Stimulated activated CD4-positive, alpha-beta T cell treated with anti-CD3 and anti-CD28 coated beads, Interleukin-15, amount 100 ng/mL, for 24 hours (primary cell): ENCODE measurements at regions not wholly inside any gene's neighbourhood (a gene's known extent, or its start where the extent isn't known, plus 50 kb on each side); places are given as distances from the start of the nearest gene placed in this dataset.
A peak's percentile ranks its signal among the peaks of the same experiment; 100 is the strongest.
"Not testable (repeated sequence)": the region's sequence is repeated elsewhere in the genome, so short reads cannot be mapped to it uniquely, and the experiment has no call there.

Source experiments
- DNase-seq: peaks from one replicate; pipeline ENCODE4 v3.0.0-alpha.2; 2020

DNA sequence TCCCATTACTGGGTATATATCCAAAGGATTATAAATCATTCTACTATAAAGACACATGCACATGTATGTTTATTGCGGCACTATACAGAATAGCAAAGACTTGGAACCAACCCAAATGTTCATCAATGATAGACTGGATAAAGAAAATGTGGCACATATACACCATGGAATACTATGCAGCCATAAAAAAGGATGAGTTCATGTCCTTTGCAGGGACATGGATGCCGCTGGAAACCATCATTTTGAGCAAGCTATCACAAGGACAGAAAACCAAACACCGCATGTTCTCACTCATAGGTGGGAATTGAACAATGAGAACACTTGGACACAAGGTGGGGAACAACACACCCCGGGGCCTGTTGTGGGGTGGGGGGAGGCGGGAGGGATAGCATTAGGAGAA, 57.0 kb upstream of the NEUROD1 start:
- not testable (repeated sequence) for DNase-seq

DNA sequence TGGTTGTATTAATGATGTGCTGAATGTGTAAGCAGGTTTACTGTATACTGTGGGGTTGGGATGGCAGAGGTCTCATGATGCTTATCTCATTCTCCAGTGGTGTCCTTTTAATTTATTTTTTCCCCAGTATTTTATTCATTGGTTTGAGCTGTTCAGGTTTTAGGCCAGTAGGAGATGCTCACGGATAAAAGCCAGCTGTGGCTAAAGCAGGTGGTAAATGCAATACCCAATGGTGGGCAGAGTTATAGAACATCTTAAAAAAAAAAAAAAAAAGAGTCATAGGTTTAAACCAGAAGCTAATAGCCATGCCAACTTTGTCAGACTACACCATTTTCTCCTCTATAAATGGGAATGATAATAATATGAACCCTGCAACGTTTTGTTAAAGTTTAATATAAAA, 57.8 kb upstream of the NEUROD1 start:
- DNase-seq = no peak

DNA sequence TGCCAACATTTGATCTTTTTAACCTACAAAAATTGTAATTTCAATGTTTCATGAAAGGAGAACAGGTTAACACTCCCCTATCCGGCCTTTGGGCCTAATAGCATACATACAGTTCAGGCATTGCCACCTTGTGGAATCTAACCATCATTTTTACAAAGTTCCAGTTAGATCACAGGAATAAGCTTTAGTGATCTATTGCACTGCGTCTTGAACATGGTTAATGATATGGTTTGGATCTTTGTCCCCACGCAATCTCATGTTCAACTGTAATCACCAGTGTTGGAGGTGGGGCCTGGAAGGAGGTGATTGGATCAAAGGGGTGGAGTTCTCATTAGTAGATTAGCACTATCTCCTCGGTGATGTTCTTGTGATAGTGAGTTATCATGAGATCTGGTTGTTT, 58.2 kb upstream of the NEUROD1 start:
- no peak for DNase-seq

DNA sequence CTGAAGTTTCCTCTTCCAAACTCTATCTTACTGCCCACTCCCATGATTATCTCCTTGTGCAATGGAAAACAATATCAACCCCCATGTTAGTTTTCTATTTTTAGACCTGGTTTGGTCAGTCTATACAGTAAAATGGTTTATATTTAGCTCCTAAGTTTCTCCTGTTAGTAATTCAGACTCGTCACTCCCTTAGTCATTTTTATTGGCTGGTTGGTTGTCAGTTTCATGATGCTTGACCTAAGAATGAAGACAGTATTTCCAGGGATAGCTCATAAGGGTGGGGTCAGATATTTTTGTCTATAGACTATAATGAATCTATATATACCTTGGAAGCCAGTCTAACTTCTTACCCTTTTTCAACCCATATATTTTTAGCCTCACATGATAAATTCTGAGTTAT, 61.4 kb upstream of the NEUROD1 start:
- no peak for DNase-seq

DNA sequence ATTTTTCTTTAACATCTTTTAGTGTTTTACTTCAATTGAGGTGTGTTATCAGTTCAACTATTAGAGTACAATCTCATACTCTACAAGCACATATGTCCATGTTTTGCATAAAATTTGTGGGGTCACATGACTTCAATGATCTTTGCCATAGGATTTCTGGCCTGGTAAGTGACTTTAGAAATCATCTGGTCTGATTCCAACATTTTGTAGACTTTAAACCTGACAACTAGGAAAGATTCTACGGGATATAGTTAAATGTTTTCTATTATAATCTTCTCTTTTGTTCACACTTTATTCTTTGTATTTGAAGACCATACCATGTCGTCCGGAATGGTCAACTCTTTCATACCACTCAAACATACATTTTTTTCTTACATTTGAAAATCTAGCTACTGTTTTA, 62.0 kb upstream of the NEUROD1 start:
- DNase-seq = no peak

DNA sequence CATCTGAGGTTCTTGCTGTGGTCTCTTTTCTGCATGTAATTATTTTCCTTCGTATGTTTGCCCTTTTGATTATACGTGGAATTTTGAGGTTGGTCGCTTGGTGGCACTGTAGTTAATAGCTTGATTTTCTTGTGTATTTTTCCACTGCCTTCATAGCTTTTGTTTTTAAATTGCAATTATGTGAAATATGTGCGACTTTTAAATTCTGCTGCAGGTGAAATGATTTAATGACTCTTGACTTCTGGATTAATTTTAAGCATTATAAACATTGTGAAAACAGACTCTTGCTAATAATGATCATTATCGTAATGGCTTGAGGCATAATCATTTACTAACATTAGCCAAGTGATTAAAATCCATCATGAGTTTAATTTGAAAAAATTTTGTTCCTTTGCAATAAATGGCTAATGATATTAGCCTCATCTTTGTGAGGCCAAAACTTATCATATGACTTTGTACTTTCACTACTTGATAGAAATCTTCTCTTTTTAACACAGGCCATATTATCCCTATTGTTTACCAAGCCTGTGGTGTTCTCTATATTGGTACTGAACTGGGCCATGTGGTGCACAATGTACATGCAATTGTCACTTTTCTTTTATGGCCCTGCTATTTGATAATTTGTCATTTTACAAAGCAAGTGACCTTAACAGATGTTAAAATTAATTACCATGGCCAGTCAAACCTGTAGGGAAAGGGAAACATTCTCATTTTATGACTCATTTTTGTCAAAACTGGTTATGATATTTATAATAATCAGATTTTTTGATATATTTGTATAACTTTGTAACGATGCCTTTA, 62.8 kb upstream of the NEUROD1 start:
- peak; percentile 33 for DNase-seq

DNA sequence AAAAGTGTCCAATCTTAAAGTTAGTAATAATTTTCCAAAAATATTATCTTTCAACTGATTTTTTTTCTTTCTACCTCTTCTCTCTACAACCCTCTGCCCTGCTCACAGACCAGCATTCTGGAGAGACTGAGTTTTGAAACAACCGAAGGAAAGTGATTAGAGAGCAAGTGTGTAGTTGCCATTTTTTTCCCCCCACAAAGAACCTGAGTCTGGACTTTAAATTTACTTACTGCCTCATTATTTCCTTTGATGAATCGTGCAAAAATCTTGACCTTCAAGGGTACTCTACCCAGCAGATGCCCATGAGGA, 63.4 kb upstream of the NEUROD1 start:
- no peak for DNase-seq

DNA sequence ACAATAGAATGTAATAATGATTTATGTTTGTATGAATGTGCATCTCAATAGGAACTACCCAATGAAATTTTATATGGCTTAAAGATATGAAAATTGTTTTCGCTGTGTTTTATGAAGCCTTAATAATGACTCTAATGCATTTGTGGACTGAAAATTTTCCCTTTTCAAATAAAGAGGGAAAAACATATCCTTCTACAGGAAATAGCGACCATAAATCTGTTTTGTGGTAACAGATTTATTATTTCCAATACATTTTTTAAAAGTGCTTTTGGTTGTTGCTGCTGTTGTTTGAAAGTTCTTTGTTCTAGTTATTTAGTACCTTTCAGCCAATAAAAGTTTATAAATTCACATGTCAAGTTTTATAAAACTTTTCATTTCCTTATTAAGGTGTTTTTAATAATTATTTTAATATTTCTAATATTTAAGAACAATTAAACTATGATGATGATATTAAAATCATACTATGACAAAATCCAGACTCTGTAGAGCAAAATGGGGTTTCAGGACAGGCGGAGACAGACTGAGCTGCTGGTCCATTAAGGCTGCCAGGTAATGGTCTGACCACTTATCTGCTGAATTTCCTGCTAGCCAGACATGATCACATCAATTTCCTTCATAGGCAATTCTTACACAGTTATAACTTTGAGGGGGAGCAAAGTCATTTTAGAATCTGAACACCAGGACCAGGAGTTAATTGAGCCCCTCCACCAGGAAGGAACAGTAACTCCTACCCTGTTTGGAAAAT, 65.7 kb upstream of the NEUROD1 start:
- DNase-seq = no peak

DNA sequence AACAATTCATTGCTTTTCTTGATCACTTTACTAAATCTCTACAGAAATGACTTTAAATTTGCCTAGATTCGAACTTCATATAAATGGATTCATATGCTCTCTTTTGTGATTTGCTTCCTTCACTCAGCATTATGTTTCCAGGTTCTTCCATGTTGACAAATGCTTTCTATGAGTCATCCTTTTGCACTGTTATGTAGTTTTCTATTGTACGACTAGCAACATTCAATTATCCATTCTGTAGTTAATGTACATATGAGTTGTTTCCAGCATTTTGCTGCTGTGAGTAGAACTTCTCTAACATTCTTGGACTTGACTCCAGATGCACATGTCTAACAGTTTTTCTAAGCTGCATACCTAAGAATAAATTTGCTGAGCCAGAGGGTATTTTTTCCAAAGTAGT, 66.5 kb upstream of the NEUROD1 start:
- no peak for DNase-seq

DNA sequence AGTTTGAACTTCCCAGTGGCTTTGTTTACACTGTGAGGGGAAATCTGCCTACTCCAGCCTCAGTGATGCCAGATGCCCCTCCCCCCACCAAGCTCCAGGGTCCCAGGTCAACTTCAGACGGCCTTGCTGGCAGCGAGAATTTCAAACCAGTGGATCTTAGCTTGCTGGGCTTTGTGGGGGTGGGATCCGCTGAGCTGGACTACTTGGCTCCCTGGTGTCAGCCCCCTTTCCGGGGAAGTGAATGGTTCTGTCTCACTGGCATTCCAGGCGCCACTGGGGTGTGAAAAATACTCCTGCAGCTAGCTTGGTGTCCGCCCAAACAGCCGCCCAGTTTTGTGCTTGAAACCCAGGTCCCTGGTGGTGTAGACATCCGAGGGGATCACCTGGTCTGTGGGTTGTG, 70.0 kb upstream of the NEUROD1 start:
- DNase-seq = no peak

DNA sequence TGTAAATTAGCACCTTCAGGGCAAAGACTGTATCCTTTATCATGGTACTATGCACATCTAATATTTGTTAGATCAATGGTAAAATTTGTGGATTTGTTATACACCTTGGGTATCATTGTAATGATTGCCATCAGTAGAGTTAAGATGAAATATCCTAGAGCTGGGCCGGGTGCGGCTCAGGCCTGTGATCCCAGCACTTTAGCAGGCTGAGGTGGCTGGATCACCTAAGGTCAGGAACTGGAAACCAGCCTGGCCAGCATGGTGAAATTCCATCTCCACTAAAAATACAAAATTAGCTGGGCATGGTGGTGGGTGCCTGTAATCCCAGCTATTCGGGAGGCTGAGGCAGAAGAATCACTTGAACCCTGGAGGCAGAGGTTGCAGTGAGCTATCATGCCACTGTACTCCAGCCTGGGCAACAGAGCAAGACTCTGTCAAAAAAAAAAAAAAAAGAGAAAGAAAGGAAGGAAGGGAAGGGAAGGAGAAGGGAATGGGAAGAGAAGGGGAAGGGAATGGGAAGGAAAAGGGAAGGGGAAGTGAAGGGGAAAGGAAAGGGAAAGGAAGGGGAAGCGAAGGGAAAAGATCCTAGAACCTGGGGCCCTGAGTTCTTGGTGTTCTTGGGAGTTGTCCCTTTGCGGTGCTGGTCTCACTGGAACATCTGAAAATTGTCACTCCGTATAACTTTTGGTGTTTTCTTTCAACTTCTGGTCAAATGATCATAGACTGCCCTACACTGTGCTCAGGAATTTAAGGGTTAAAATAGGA, 71.1 kb upstream of the NEUROD1 start:
- DNase-seq = no peak

DNA sequence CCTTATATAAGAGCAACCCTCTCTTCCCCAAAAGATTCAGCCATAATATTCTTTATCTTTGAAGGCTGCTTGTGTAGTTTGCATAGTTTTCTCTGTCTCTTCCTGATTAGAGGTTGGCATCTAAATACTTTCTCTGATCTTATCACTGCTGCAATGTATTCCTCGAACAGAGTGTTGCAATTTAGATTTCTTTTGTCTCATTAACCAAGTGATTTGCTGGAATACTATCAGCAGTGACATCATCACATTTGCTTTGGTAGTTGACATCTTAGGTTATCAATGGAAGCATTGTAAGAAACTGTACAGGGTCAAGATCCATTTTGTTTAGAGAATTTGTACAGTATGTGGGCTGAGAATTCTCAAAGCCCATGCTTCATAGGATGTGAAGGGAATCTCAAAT, 72.0 kb upstream of the NEUROD1 start:
- no peak for DNase-seq

DNA sequence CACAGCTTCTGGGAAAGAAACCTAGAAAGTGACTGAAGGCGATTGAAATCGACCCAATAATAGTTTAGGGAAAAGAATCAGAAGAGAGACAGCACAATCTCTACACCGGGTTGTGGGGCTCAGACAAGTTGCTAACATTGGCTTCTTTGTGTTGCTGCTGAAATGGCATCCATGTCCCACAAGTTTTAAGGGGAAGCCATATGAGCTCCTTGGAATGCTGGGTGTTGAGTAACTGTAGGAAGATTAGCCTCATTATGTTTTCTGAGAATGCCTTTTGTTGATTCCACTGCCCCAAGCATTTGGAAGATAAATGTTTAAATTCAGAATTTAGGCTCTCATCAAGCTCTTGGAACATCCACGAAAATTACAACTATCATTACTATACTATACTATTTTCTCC, 73.4 kb upstream of the NEUROD1 start:
- DNase-seq = no peak

DNA sequence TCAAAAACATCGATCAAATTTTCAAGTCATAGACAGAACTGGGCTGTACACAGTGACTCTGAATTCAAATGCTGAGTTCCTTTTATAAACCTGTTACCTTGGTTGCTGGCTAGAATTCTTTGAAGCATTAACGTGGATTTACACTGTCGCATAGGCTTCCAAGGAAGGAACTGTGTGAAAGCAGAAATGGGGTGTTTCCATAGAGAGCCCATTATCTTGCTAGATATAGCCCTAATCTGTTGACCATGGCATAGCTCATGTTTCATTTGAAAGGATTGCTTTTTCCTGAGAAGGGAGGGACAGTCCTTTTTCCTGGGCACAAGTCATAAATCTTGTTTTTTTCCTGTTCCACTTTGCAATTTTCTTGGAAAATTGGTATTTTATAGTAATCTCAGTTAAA, 73.8 kb upstream of the NEUROD1 start:
- DNase-seq = no peak

DNA sequence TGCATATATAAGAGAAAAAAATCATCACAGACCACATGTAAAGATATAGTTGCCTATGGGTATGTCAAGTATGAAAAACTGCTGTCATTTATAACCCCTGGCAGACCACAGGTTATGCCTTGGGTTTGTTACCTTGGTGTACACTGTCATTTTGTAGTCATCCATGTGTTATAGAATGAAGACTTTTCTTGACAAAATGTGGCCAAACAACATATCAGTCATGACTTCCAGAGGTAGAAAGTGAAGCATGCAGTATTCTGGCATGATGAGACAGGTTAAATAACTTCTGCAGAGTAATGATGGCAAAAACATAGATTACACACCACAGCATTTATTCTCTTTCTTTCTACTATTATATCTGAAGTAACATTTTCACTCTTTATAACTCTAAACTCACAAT, 74.9 kb upstream of the NEUROD1 start:
- DNase-seq = no peak

DNA sequence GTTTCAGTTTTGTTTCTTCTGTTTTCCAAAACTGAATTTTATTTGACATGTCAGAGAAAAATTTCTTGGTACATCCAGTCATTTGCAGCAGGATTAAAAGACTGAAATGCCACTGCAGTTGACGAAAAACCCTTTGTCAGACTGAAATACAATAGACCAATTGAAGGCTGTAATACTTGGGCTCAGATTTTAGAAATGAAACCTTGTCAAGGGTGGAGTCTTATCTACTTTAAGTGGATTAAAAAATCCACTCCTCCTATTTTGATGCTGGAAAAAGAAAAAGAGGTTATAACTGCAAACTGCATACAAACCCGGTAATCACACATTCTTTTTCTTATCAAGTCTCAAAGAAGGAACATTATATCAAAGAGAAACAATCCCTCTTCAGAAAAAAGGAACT, 80.2 kb upstream of the NEUROD1 start:
- DNase-seq = no peak

DNA sequence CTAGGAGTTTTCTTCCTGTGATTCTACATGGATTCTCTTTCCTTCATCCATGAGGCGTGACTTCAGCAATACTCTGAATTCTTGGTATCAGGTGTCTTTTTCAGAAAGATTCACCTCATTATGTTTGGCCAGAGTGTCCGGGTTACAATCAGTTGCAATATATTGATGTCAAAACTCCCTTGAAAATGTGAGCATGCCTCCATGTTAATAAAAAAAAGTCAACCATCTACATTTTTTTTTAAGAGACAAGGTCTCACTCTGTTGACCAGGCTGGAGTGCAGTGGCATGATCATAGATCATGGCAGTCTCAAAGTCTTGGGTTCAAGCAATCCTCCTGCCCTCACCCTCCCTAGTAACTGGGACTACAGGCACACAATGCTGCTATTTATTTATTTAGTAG, 80.9 kb upstream of the NEUROD1 start:
- no peak for DNase-seq

DNA sequence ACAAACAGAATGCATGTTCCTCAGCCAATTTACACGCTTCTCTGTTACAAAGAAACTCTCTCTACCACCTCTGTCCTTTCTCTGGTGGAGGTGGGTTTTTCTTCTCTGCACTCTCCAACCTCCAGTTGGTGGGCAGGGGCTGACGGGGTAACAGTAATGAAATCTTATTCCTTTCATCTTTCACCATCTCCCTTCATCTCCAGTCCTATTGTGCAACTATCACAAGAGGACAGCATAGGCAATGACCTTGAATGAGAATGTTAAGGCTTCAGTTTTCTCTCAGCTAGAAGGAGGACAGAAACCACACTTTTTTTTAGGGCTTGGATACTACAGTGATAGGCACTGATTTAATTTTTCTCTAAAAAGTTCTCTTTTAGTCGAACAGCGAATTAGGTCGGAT, 81.7 kb upstream of the NEUROD1 start:
- no peak for DNase-seq

DNA sequence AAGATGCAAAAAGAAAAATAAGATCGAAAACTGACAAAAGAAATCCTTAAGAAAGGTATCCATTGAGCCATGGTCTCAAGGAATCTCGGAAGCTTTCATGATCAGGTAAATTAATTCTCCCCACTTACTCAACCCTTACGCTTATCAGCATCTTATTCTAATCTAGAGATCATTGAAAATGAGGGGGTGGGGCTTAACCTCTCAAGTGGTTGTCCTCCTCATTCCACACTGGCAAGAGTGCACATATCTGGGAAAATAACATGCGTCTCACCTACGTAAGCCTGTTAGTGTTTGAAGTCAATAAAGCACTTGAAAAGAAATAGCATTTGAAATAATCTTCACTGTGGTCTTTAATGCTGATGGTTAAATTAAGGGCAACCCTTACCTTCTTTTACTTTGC, 82.5 kb upstream of the NEUROD1 start:
- DNase-seq = no peak

DNA sequence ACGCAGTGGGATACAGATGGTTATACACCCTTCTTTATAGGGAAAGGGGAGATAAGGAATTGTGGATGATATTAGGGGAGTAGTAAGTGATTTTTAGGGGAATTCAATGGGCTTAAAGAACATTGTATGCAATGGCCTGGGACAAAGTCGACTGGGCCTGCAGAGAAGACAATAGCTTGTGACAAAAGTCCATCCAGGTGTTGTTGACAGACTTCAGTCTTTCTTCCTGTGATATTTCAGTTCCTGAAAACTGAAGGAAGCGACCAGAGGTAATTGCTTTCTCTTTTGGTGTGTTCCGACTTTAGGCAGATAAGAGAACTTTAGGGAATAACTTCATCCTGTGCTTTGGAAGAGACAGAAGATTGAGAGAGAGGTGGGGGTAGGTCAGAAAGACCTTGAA, 83.1 kb upstream of the NEUROD1 start:
- DNase-seq = no peak

DNA sequence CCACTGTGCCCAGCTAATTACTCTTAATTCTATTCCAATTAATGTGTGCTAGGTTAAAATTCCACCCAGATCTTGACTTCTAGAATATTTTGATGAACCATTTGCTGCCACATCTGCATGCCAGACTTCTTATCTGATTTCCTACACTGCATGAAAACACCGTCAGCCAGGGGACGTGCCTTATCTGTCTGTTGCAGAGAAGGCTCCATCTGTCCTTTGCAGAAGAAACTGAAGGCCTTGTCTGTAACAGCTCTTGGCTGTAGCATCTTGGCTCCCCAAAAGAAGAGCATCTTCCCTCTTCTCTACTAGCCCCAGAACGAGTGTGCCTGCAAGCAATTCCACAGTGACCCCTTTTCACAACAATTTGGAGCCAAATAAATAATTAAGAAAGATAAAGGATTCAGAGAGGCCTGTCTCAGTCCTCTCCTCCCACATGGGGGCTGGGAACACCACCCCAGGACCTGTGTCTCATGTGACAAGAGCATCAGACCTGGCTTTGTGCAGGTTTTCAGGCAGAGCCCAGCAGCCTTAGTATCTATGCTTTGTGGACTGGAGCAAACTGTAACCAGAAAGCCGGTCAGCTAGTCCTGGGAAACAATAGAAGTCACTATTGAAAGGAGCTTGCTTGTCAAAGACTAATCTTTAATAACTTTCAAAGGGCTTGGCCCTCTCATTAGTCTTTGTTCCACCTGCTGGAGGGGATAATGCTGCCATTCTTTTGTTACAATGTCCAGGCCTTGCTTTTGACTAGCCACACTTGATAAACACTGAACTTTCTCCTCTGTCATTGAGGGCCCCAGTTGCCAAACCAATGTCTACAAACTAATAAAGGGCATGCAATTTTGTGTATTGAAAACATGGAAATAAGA, 84.0 kb upstream of the NEUROD1 start:
- no peak for DNase-seq

DNA sequence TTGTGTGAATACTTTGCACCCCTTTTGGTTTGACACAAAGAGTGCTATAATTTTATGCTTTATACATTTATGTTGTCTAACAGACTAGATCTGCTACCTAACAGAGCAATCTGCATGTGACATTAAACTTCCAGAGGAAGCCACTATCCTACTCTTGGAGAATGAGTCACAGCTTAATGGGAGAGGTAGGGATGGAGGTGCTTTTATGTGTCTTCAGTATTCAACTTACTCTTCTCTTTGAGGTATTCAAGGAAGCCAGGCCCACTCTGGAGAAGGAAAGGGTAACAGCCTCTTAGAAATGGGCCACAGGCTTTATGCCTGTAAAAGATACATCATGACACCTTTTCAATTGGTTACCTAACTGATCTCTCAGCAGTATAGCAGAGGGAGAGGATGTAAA, 85.8 kb upstream of the NEUROD1 start:
- DNase-seq = no peak

DNA sequence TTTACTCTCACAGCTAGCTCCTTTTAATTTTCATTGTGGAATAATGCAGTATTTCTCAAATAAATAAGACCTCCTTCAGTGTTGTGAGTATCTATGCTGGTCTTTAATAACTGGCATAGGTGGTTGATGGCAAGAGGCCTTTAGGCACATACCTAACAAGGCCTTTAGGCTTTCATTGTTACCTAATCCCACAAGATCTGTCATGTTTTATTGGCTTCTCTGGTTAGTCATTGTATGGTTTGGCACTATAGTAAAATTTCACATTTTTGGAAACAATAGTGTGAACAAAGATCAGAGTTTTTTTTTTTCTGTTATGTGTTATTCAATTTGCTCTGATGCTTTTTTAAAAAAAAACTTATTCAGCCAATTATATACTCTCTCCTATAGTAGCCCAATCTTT, 89.8 kb upstream of the NEUROD1 start:
- DNase-seq = no peak
